WTC11 (cell line): ENCODE measurements at regions not wholly inside any gene's neighbourhood (a gene's known extent, or its start where the extent isn't known, plus 50 kb on each side); places are given as distances from the start of the nearest gene placed in this dataset.

Experiments used
- ATAC-seq: fragments of 200-7000 bp; cut with Tn5 transposase; 2 replicates; pipeline ENCODE4 v1.10.0; 2021; ENCODE audit warnings: mild to moderate bottlenecking, moderate library complexity
- CTCF ChIA-PET: fragments of 300-600 bp; sonication (Branson Sonifier 250); formaldehyde crosslinking; loops from one replicate; lab custom pipeline; 2021; ENCODE audit warnings: antibody characterized with exemption; lab: Charles Lee
- POLR2A ChIA-PET: fragments of 350-600 bp; sonication (Branson Sonifier 250); formaldehyde crosslinking; loops from one replicate; lab custom pipeline; 2021; ENCODE audit warnings: antibody characterized with exemption; lab: Charles Lee
- DNase-seq: peaks from one replicate; pipeline ENCODE4 v3.0.0; 2021; ENCODE audit warnings: low spot score
- H3K27ac Mint-ChIP-seq: 2 replicates; pipeline ENCODE4 v1.8.0; 2021; ENCODE audit warnings: mixed read lengths
- H3K27me3 Mint-ChIP-seq: 2 replicates; pipeline ENCODE4 v1.8.0; 2021; ENCODE audit warnings: low read depth, mild to moderate bottlenecking, moderate library complexity, mixed read lengths
- H3K36me3 Mint-ChIP-seq: 2 replicates; pipeline ENCODE4 v1.8.0; 2021; ENCODE audit warnings: mixed read lengths
- H3K4me1 Mint-ChIP-seq: 2 replicates; pipeline ENCODE4 v1.8.0; 2022; ENCODE audit warnings: mixed read lengths
- H3K4me3 Mint-ChIP-seq: 2 replicates; pipeline ENCODE4 v1.8.0; 2021; ENCODE audit warnings: mild to moderate bottlenecking, moderate library complexity, mixed read lengths
- H3K9me3 Mint-ChIP-seq: 2 replicates; pipeline ENCODE4 v1.8.0; 2021; ENCODE audit warnings: mixed read lengths
- AFF4 ChIP-seq: sonication (generic); formaldehyde crosslinking; IDR thresholded peaks from 2 replicates; pipeline ENCODE4 v1.8.1; 2023; ENCODE audit warnings: mild to moderate bottlenecking, missing genetic modification reagents, borderline replicate concordance
- ARID4B ChIP-seq: sonication (generic); formaldehyde crosslinking; IDR thresholded peaks from 2 replicates; pipeline ENCODE4 v1.8.0; 2023; ENCODE audit warnings: missing genetic modification reagents, mild to moderate bottlenecking, borderline replicate concordance
- ATF2 ChIP-seq: sonication (generic); formaldehyde crosslinking; IDR thresholded peaks from 2 replicates; pipeline ENCODE4 v1.8.1; 2022; ENCODE audit warnings: low read depth, missing genetic modification reagents, borderline replicate concordance
- CDX4 ChIP-seq: fragments of 250-450 bp; sonication (Bioruptor Pico); IDR thresholded peaks from 2 replicates; pipeline ENCODE4 v1.9.0; 2021; ENCODE audit warnings: moderate library complexity, mild to moderate bottlenecking, inconsistent platforms, borderline replicate concordance
- FOXK1 ChIP-seq: sonication (generic); formaldehyde crosslinking; IDR thresholded peaks from 2 replicates; pipeline ENCODE4 v1.8.0; 2022; ENCODE audit warnings: mild to moderate bottlenecking, moderate library complexity, missing genetic modification reagents
- FOXP4 ChIP-seq: sonication (generic); formaldehyde crosslinking; IDR thresholded peaks from 2 replicates; pipeline ENCODE4 v1.8.0; 2022; ENCODE audit warnings: mild to moderate bottlenecking, missing genetic modification reagents
- GABPB1 ChIP-seq: sonication (generic); formaldehyde crosslinking; IDR thresholded peaks from 2 replicates; pipeline ENCODE4 v1.8.1; 2023; ENCODE audit warnings: mild to moderate bottlenecking, missing genetic modification reagents
- GRHL2 ChIP-seq: fragments of 250-450 bp; sonication (Bioruptor Pico); IDR thresholded peaks from 2 replicates; pipeline ENCODE4 v1.8.0; 2022; ENCODE audit warnings: mild to moderate bottlenecking, moderate library complexity; ENCODE audit not compliant: insufficient replicate concordance, severe bottlenecking
- HMGXB4 ChIP-seq: sonication (generic); formaldehyde crosslinking; IDR thresholded peaks from 2 replicates; pipeline ENCODE4 v1.8.1; 2023; ENCODE audit warnings: mild to moderate bottlenecking, moderate library complexity, missing genetic modification reagents
- MXD4 ChIP-seq: fragments of 250-450 bp; sonication (Bioruptor Pico); IDR thresholded peaks from 2 replicates; pipeline ENCODE4 v1.8.0; 2021; ENCODE audit warnings: mild to moderate bottlenecking, moderate library complexity, borderline replicate concordance
- NFYB ChIP-seq: sonication (generic); formaldehyde crosslinking; conservative IDR thresholded peaks from 2 replicates; pipeline ENCODE4 v1.8.0; 2022; ENCODE audit warnings: low read depth, missing genetic modification reagents
- OVOL2 ChIP-seq: fragments of 250-450 bp; sonication (Bioruptor Pico); IDR thresholded peaks from 2 replicates; pipeline ENCODE4 v1.9.0; 2021; ENCODE audit warnings: mild to moderate bottlenecking, borderline replicate concordance
- TCF7 ChIP-seq: sonication (generic); formaldehyde crosslinking; IDR thresholded peaks from 2 replicates; pipeline ENCODE4 v1.8.0; 2022; ENCODE audit warnings: mild to moderate bottlenecking, low read depth, missing genetic modification reagents, moderate library complexity
- TEAD1 ChIP-seq: sonication (generic); formaldehyde crosslinking; IDR thresholded peaks from 2 replicates; pipeline ENCODE4 v1.8.0; 2022; ENCODE audit warnings: mild to moderate bottlenecking, missing genetic modification reagents
- ZNF121 ChIP-seq: sonication (generic); formaldehyde crosslinking; IDR thresholded peaks from 2 replicates; pipeline ENCODE4 v1.8.0; 2023; ENCODE audit warnings: missing genetic modification reagents
- ZNF138 ChIP-seq: sonication (generic); formaldehyde crosslinking; conservative IDR thresholded peaks from 2 replicates; pipeline ENCODE4 v1.8.1; 2022; ENCODE audit warnings: mild to moderate bottlenecking, moderate library complexity, missing genetic modification reagents
- ZNF425 ChIP-seq: fragments of 250-450 bp; sonication (Bioruptor Pico); conservative IDR thresholded peaks from 2 replicates; pipeline ENCODE4 v1.9.0; 2021; ENCODE audit warnings: mild to moderate bottlenecking
- ZNF671 ChIP-seq: fragments of 250-450 bp; sonication (Bioruptor Pico); IDR thresholded peaks from 2 replicates; pipeline ENCODE4 v1.8.0; 2021; ENCODE audit warnings: mild to moderate bottlenecking

GRCh38 chr4:36702245-36702644 lies 420.8 kb downstream of the DTHD1 start:
- Mint-ChIP-seq H3K27ac (no peak overlapping the region), H3K9me3 (peaks cover 61% of the 10 kb centered on the region), H3K27me3 (peaks cover 3% of the 10 kb centered on the region; the same call in 1 of the 2 replicates), H3K4me1 (no peaks in the 10 kb centered on the region), H3K36me3 (peaks cover 37% of the 10 kb centered on the region), H3K4me3 (no peak overlapping the region)
- TF ChIP-seq AFF4 (no peak), ARID4B (no peak), FOXP4 (CRISPR knock-in tag) (no peak), TCF7 (CRISPR knock-in tag) (no peak), ZNF425 (no peak), NFYB (no peak), MXD4 (CRISPR knock-in tag) (no peak), ZNF671 (CRISPR knock-in tag) (no peak), HMGXB4 (CRISPR knock-in tag) (no peak), OVOL2 (CRISPR knock-in tag) (no peak), GABPB1 (CRISPR knock-in tag) (no peak), ZNF121 (CRISPR knock-in tag) (no peak), FOXK1 (no peak), ATF2 (CRISPR knock-in tag) (no peak), TEAD1 (no peak), CDX4 (CRISPR knock-in tag) (no peak), ZNF138 (CRISPR knock-in tag) (no peak), GRHL2 (CRISPR knock-in tag) (no peak)
- no peak for ATAC-seq
- POLR2A ChIA-PET = no interaction called here
- CTCF ChIA-PET = no interaction called here
- DNase-seq = no peak
